Fibroblast of mammary gland (primary cell): ENCODE measurements at regions not wholly inside any gene's neighbourhood (a gene's known extent, or its start where the extent isn't known, plus 50 kb on each side); places are given as distances from the start of the nearest gene placed in this dataset.

Source experiments
- DNase-seq: peaks from one replicate; pipeline ENCODE4 v3.0.0-alpha.2; 2010; ENCODE audit warnings: low read depth
- H3K4me3 ChIP-seq: 2 replicates; pipeline ENCODE4 v1.5.1; 2011; ENCODE audit warnings: low read depth, mild to moderate bottlenecking, low read length, moderate library complexity; ENCODE audit not compliant: control insufficient read depth
- CTCF ChIP-seq: conservative IDR thresholded peaks from 2 replicates; pipeline ENCODE4 v1.5.1; 2011; ENCODE audit warnings: low read depth, low read length, inconsistent platforms; ENCODE audit not compliant: control insufficient read depth, insufficient read depth

DNA sequence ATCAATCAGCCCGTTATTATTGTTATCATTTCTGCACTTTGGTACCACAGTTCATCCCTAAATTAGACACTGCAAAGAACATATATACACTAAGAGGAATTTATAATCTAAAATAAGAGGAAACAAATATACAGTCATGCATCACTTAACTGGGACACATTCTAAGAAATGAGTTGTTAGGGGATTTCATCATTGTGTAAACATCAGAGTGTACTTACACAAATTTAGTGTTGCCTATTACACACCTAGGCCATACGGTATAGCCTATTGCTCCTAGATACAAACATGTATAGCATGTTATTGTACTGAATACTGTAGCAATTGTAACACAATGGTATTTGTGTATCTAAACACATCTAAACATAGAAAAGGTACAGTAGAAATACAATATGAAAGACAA is 190.5 kb downstream of the BMP4 start:
- no peak overlapping the region for H3K4me3 ChIP-seq
- TF ChIP-seq CTCF, result no peak
- no peak for DNase-seq

DNA sequence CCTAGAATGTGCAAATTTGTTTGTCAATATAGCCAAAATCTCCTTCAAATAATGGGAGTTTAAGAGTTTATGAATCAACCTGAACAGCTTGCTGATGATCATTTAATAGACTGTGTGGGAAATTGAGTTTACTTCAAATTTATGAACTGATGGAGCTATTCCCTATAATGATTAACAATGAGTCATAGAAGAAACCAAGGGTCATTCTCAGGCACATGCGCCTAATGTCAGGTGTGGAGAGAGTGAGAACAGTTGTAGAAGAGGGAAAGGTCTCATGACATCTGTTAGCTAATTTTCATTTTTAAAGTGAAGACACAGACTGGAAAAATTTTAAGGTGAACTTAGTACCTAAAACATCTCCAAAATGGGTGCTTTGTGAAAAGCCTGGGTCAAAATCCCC is 191.8 kb downstream of the BMP4 start:
- H3K4me3 ChIP-seq, result no peak overlapping the region
- no peak for DNase-seq
- TF ChIP-seq CTCF, result no peak

GRCh38 chr14:53758141-53758540 is 198.5 kb downstream of the BMP4 start:
- H3K4me3 ChIP-seq, result no peak overlapping the region
- no peak for DNase-seq
- TF ChIP-seq CTCF, result no peak

DNA sequence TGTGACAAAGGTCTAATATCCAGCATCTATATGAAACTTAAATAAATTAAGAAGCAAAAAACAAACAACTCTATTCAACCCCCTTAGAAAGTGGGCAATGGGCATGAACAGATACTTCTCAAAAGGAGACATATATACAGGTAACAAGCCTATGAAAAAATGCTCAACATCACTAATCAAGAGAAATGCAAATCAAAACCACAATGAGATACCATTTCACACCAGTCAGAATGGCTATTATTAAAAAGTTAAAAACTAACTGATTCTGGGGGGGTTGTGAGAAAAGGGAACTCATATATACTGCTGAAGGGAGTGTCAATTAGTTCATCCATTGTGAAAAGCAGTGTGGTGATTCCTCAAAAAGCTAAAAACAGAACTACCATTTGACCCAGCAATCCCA is 198.9 kb downstream of the BMP4 start:
- no peak overlapping the region for H3K4me3 ChIP-seq
- TF ChIP-seq CTCF, result no peak
- no peak for DNase-seq

GRCh38 chr14:53751650-53752049 is 205.0 kb downstream of the BMP4 start:
- H3K4me3 ChIP-seq, result no peak overlapping the region
- DNase-seq, result no peak
- no peak for TF ChIP-seq CTCF

- no peak for TF ChIP-seq CTCF
- no peak overlapping the region for H3K4me3 ChIP-seq
- DNase-seq, result no peak
Measured at GRCh38 chr14:53748691-53749090, 207.9 kb downstream of the BMP4 start.

DNA sequence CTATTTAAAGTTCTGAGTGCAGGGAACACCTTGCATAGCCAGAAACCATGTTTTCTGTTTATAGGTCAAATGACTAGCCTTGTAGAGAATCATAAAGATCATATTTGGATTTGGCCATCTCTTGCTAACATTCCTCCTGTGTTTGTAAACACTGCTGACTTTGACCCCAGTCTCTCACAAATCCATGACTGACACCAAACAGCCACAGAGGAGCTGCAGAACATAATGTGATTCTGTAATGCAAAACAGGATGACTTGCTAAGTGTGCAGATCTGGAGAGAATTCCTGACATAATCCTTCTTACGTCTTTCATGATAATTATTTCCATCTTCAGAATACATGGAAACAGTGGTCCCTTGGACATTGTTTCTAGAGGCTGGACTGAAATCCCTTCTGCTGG is 211.8 kb downstream of the BMP4 start:
- TF ChIP-seq CTCF, result no peak
- H3K4me3 ChIP-seq, result no peak overlapping the region
- no peak for DNase-seq
